KMS-11 (cell line): ENCODE measurements at regions not wholly inside any gene's neighbourhood (a gene's known extent, or its start where the extent isn't known, plus 50 kb on each side); places are given as distances from the start of the nearest gene placed in this dataset.

Source experiments
- H2AFZ ChIP-seq: fragments of 200-600 bp; sonication (generic); 2 replicates; pipeline ENCODE4 v1.6.1; 2016; ENCODE audit warnings: antibody characterized with exemption, mixed run types, low read depth
- H3K27ac ChIP-seq: fragments of 200-600 bp; sonication (generic); 2 replicates; pipeline ENCODE4 v1.6.1; 2016; ENCODE audit warnings: mild to moderate bottlenecking, mixed run types
- H3K27me3 ChIP-seq: fragments of 200-600 bp; sonication (generic); 2 replicates; pipeline ENCODE4 v1.6.1; 2017; ENCODE audit warnings: mild to moderate bottlenecking, low read depth, mixed run types, moderate library complexity; ENCODE audit not compliant: insufficient read depth
- H3K36me3 ChIP-seq: fragments of 200-600 bp; sonication (generic); 2 replicates; pipeline ENCODE4 v1.6.1; 2017; ENCODE audit warnings: mild to moderate bottlenecking, mixed run types; ENCODE audit not compliant: insufficient read depth
- H3K4me1 ChIP-seq: fragments of 200-600 bp; sonication (generic); 2 replicates; pipeline ENCODE4 v1.6.1; 2016; ENCODE audit warnings: mild to moderate bottlenecking, low read depth, mixed run types; ENCODE audit not compliant: poor library complexity, severe bottlenecking
- H3K4me2 ChIP-seq: fragments of 200-600 bp; sonication (generic); 2 replicates; pipeline ENCODE4 v1.7.0; 2016; ENCODE audit warnings: mild to moderate bottlenecking, mixed run types
- H3K4me3 ChIP-seq: fragments of 200-600 bp; sonication (generic); IDR thresholded peaks from 2 replicates; pipeline ENCODE4 v1.6.1; 2017; ENCODE audit warnings: low read depth, low read length, mixed read lengths; ENCODE audit not compliant: insufficient read depth
- H3K79me2 ChIP-seq: fragments of 200-600 bp; sonication (generic); 2 replicates; pipeline ENCODE4 v1.6.1; 2016; ENCODE audit warnings: low read depth, mixed run types; ENCODE audit not compliant: insufficient read depth
- H3K9ac ChIP-seq: fragments of 200-600 bp; sonication (generic); 2 replicates; pipeline ENCODE4 v1.6.1; 2016; ENCODE audit warnings: mild to moderate bottlenecking, mixed run types
- H4K20me1 ChIP-seq: fragments of 200-600 bp; sonication (generic); 2 replicates; pipeline ENCODE4 v1.6.1; 2016; ENCODE audit warnings: mild to moderate bottlenecking, mixed run types; ENCODE audit not compliant: insufficient read depth
- CTCF ChIP-seq: fragments of 200-600 bp; sonication (generic); conservative IDR thresholded peaks from 2 replicates; pipeline ENCODE4 v1.6.1; 2017; ENCODE audit warnings: low read depth, mild to moderate bottlenecking, antibody characterized with exemption, low read length, moderate library complexity, mixed read lengths

GRCh38 chr6:93970684-93971083 is 551.3 kb upstream of the EPHA7 start:
- no peaks in the 10 kb centered on the region for H4K20me1 ChIP-seq
- no peak overlapping the region for H3K27ac ChIP-seq
- no peak overlapping the region for H3K9ac ChIP-seq
- TF ChIP-seq CTCF, result no peak
- no peak overlapping the region for H3K4me2 ChIP-seq
- H2AFZ ChIP-seq, result no peak overlapping the region
- no peaks in the 10 kb centered on the region for H3K36me3 ChIP-seq
- no peaks in the 10 kb centered on the region for H3K27me3 ChIP-seq
- no peaks in the 10 kb centered on the region for H3K4me1 ChIP-seq
- H3K4me3 ChIP-seq, result no peak overlapping the region
- no peaks in the 10 kb centered on the region for H3K79me2 ChIP-seq

- Histone ChIP-seq H4K20me1 (no peaks in the 10 kb centered on the region), H3K9ac (no peak overlapping the region), H3K27ac (no peak overlapping the region), H2AFZ (no peak overlapping the region), H3K4me3 (no peak overlapping the region), H3K4me2 (no peak overlapping the region), H3K27me3 (no peaks in the 10 kb centered on the region), H3K4me1 (no peaks in the 10 kb centered on the region), H3K36me3 (no peaks in the 10 kb centered on the region), H3K79me2 (no peaks in the 10 kb centered on the region)
- no peak for TF ChIP-seq CTCF
Measured at GRCh38 chr6:93968126-93968525, 548.8 kb upstream of the EPHA7 start.

- Histone ChIP-seq H3K9ac (no peak overlapping the region), H3K79me2 (no peaks in the 10 kb centered on the region), H4K20me1 (no peaks in the 10 kb centered on the region), H3K36me3 (no peaks in the 10 kb centered on the region), H3K4me3 (no peak overlapping the region), H2AFZ (no peak overlapping the region), H3K27ac (no peak overlapping the region), H3K27me3 (no peaks in the 10 kb centered on the region), H3K4me1 (no peaks in the 10 kb centered on the region), H3K4me2 (no peak overlapping the region)
- TF ChIP-seq CTCF, result no peak
Measured at GRCh38 chr6:93964926-93965325, 545.6 kb upstream of the EPHA7 start.

GRCh38 chr6:93964321-93964720 is 545.0 kb upstream of the EPHA7 start:
- H3K27me3 ChIP-seq, result no peaks in the 10 kb centered on the region
- H3K4me3 ChIP-seq, result no peak overlapping the region
- H3K9ac ChIP-seq, result no peak overlapping the region
- H3K4me2 ChIP-seq, result no peak overlapping the region
- no peak overlapping the region for H2AFZ ChIP-seq
- H3K79me2 ChIP-seq, result no peaks in the 10 kb centered on the region
- H3K36me3 ChIP-seq, result no peaks in the 10 kb centered on the region
- H3K27ac ChIP-seq, result no peak overlapping the region
- TF ChIP-seq CTCF, result no peak
- no peaks in the 10 kb centered on the region for H4K20me1 ChIP-seq
- H3K4me1 ChIP-seq, result no peaks in the 10 kb centered on the region

GRCh38 chr6:93962566-93962965 is 543.2 kb upstream of the EPHA7 start:
- no peak overlapping the region for H2AFZ ChIP-seq
- H3K4me1 ChIP-seq, result no peaks in the 10 kb centered on the region
- no peaks in the 10 kb centered on the region for H3K36me3 ChIP-seq
- H4K20me1 ChIP-seq, result no peaks in the 10 kb centered on the region
- no peak for TF ChIP-seq CTCF
- H3K9ac ChIP-seq, result no peak overlapping the region
- no peak overlapping the region for H3K27ac ChIP-seq
- H3K79me2 ChIP-seq, result no peaks in the 10 kb centered on the region
- H3K27me3 ChIP-seq, result no peaks in the 10 kb centered on the region
- H3K4me3 ChIP-seq, result no peak overlapping the region
- H3K4me2 ChIP-seq, result no peak overlapping the region
